Duodenal mucosa (tissue), 2 donors: ENCODE measurements at regions not wholly inside any gene's neighbourhood (a gene's known extent, or its start where the extent isn't known, plus 50 kb on each side); places are given as distances from the start of the nearest gene placed in this dataset.

Experiments
- H3K27ac ChIP-seq: one replicate; pipeline ENCODE4 v1.7.0; 2013; ENCODE audit warnings: low read depth, low read length
- H3K27me3 ChIP-seq, 2 donors: one replicate each; pipeline ENCODE4 v1.7.0; 2013; ENCODE audit warnings: low read length in 2 of 2, control low read depth in 1 of 2; ENCODE audit not compliant: insufficient read depth in 2 of 2, control insufficient read depth in 1 of 2
- H3K36me3 ChIP-seq, 2 donors: one replicate each; pipeline ENCODE4 v1.7.0; 2013; ENCODE audit warnings: low read length in 2 of 2, control low read depth in 1 of 2; ENCODE audit not compliant: insufficient read depth in 2 of 2, control insufficient read depth in 1 of 2
- H3K4me1 ChIP-seq, 2 donors: one replicate each; pipeline ENCODE4 v1.7.0; 2013; ENCODE audit warnings: low read length in 2 of 2, control low read depth in 1 of 2; ENCODE audit not compliant: insufficient read depth in 2 of 2, control insufficient read depth in 1 of 2
- H3K4me3 ChIP-seq, 2 donors: one replicate each; pipeline ENCODE4 v1.7.0; 2013; ENCODE audit warnings: low read length in 2 of 2, low read depth in 1 of 2
- H3K9ac ChIP-seq, 2 donors: one replicate each; pipeline ENCODE4 v1.7.0; 2013; ENCODE audit warnings: low read length in 2 of 2, low read depth in 1 of 2
- H3K9me3 ChIP-seq, 2 donors: one replicate each; pipeline ENCODE4 v1.7.0; 2013; ENCODE audit warnings: low read length in 2 of 2, control low read depth in 1 of 2; ENCODE audit not compliant: control insufficient read depth in 1 of 2

- Histone ChIP-seq H3K4me1 (no peaks in the 10 kb centered on the region), H3K9me3 (peaks cover 0 to 3% of the 10 kb centered on the region in 2 donors), H3K9ac (no peak overlapping the region), H3K4me3 (no peak overlapping the region), H3K27me3 (no peaks in the 10 kb centered on the region), H3K36me3 (no peaks in the 10 kb centered on the region), H3K27ac (no peak overlapping the region)
These were observed 274.3 kb upstream of the MKI67 start for GRCh38 chr10:128400564-128400963.

- no peak overlapping the region for H3K4me3 ChIP-seq
- no peak overlapping the region for H3K9ac ChIP-seq
- H3K27ac ChIP-seq: no peak overlapping the region
- H3K36me3 ChIP-seq: no peaks in the 10 kb centered on the region
- H3K4me1 ChIP-seq: no peaks in the 10 kb centered on the region
- no peaks in the 10 kb centered on the region for H3K27me3 ChIP-seq
- peaks cover 3% of the 10 kb centered on the region in 2 donors for H3K9me3 ChIP-seq
These were observed 279.2 kb upstream of the MKI67 start for GRCh38 chr10:128405450-128405849.

- Histone ChIP-seq H3K9ac (no peak overlapping the region), H3K27ac (no peak overlapping the region), H3K4me1 (no peaks in the 10 kb centered on the region), H3K9me3 (peaks cover 0 to 3% of the 10 kb centered on the region in 2 donors), H3K27me3 (no peaks in the 10 kb centered on the region), H3K36me3 (no peaks in the 10 kb centered on the region), H3K4me3 (no peak overlapping the region)
These were observed 285.4 kb upstream of the MKI67 start for GRCh38 chr10:128411643-128412042.

- Histone ChIP-seq H3K9me3 (no peaks in the 10 kb centered on the region), H3K36me3 (no peaks in the 10 kb centered on the region), H3K27ac (no peak overlapping the region), H3K27me3 (no peaks in the 10 kb centered on the region), H3K9ac (no peak overlapping the region), H3K4me1 (no peaks in the 10 kb centered on the region), H3K4me3 (no peak overlapping the region)
These were observed 288.3 kb upstream of the MKI67 start for GRCh38 chr10:128414568-128414967.

- Histone ChIP-seq H3K4me1 (no peaks in the 10 kb centered on the region), H3K9ac (no peak overlapping the region), H3K27ac (no peak overlapping the region), H3K9me3 (no peaks in the 10 kb centered on the region), H3K4me3 (no peak overlapping the region), H3K27me3 (no peaks in the 10 kb centered on the region), H3K36me3 (no peaks in the 10 kb centered on the region)
These were observed 290.0 kb upstream of the MKI67 start for GRCh38 chr10:128416231-128416630.

- Histone ChIP-seq H3K9me3 (no peaks in the 10 kb centered on the region), H3K4me1 (no peaks in the 10 kb centered on the region), H3K27me3 (no peaks in the 10 kb centered on the region), H3K36me3 (no peaks in the 10 kb centered on the region), H3K27ac (no peak overlapping the region), H3K9ac (no peak overlapping the region), H3K4me3 (no peak overlapping the region)
These were observed 291.6 kb upstream of the MKI67 start for GRCh38 chr10:128417826-128418225.

- H3K4me1 ChIP-seq: no peaks in the 10 kb centered on the region
- H3K27ac ChIP-seq: no peak overlapping the region
- H3K36me3 ChIP-seq: no peaks in the 10 kb centered on the region
- H3K9me3 ChIP-seq: no peaks in the 10 kb centered on the region
- H3K9ac ChIP-seq: no peak overlapping the region
- no peak overlapping the region for H3K4me3 ChIP-seq
- H3K27me3 ChIP-seq: no peaks in the 10 kb centered on the region
These were observed 292.6 kb upstream of the MKI67 start for GRCh38 chr10:128418819-128419218.

GRCh38 chr10:128419466-128420019 is 293.3 kb upstream of the MKI67 start:
- Histone ChIP-seq H3K36me3 (no peaks in the 10 kb centered on the region), H3K9me3 (no peaks in the 10 kb centered on the region), H3K4me3 (no peak overlapping the region), H3K9ac (no peak overlapping the region), H3K27me3 (no peaks in the 10 kb centered on the region), H3K27ac (no peak overlapping the region), H3K4me1 (no peaks in the 10 kb centered on the region)

GRCh38 chr10:128420623-128421022 is 294.4 kb upstream of the MKI67 start:
- Histone ChIP-seq H3K36me3 (no peaks in the 10 kb centered on the region), H3K27ac (no peak overlapping the region), H3K4me3 (no peak overlapping the region)

GRCh38 chr10:128421371-128422160 is 295.3 kb upstream of the MKI67 start:
- Histone ChIP-seq H3K9ac (no peak overlapping the region), H3K4me3 (no peak overlapping the region), H3K27ac (no peak overlapping the region), H3K27me3 (no peaks in the 10 kb centered on the region), H3K36me3 (no peaks in the 10 kb centered on the region), H3K9me3 (no peaks in the 10 kb centered on the region), H3K4me1 (no peaks in the 10 kb centered on the region)

More at GRCh38 chr10:128420623-128421022, 294.4 kb upstream of the MKI67 start:
- no peaks in the 10 kb centered on the region for H3K27me3 ChIP-seq
- no peak overlapping the region for H3K9ac ChIP-seq
- H3K9me3 ChIP-seq: no peaks in the 10 kb centered on the region
- no peaks in the 10 kb centered on the region for H3K4me1 ChIP-seq
